ENCODE measurements at regions not wholly inside any gene's neighbourhood (a gene's known extent, or its start where the extent isn't known, plus 50 kb on each side); places are given as distances from the start of the nearest gene placed in this dataset.

DNA sequence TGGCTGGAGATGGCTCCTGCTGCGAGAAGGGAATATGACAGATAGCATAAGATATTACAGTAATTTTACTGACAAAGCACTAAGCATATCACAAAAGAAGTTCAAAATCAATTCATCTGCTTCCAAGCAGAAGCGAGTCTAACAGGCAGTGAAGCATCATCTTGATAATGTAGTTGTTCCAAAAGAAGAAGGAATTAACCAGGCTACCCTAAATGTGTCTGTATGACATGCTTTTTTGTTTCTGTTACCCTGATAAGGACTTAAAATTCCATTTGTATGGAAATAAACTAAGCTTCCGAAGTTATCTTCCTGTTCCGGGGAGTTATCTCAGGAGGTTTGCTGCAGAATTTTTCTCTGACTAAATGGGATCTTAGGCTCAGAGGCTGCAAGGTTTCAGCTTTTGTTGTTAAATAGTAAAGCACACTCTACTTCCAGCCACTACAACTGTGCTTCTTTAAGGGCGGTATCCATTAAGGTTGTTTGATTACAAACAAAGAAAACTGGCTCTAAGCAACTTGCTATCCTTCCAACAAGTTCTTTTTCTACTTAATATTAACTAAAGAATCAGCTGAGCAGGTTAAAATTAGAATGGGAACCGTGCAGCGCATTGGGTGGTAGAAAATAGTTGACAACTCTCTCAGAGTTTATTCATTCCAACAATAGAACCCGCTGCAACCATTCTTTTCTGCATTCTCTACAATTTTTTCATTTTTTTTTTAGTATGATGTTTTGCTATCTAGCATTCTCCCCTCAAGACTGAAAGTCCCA is 607.3 kb downstream of the UQCRFS1 start:
- no peak for TF ChIP-seq YY1 (IDR thresholded peaks at IDR 0.05; ENCODE audit: low read depth)
- no peak for TF ChIP-seq RAD21 (IDR thresholded peaks at IDR 0.05; ENCODE audit: low read depth)
- TF ChIP-seq, protein P1, sequence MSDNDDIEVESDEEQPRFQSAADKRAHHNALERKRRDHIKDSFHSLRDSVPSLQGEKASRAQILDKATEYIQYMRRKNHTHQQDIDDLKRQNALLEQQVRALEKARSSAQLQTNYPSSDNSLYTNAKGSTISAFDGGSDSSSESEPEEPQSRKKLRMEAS (IDR thresholded peaks at IDR 0.05): no peak
- no peak for TF ChIP-seq TAF1 (IDR thresholded peaks at IDR 0.05; ENCODE audit: low read depth)
- no peak for TF ChIP-seq CREB1 (IDR thresholded peaks at IDR 0.05; ENCODE audit: low read depth)

Data from Ishikawa (cell line).